Stimulated activated CD4-positive, alpha-beta T cell treated with anti-CD3 and anti-CD28 coated beads, TNF-alpha, amount 100 ng/mL, for 48 hours (primary cell): ENCODE measurements at regions not wholly inside any gene's neighbourhood (a gene's known extent, or its start where the extent isn't known, plus 50 kb on each side); places are given as distances from the start of the nearest gene placed in this dataset.
"Not testable (repeated sequence)": the region's sequence is repeated elsewhere in the genome, so short reads cannot be mapped to it uniquely, and the experiment has no call there.

Source experiments
- DNase-seq, 3 donors: peaks; one replicate each; pipeline ENCODE4 v3.0.0-alpha.2; 2020; ENCODE audit warnings: low read depth in 3 of 3

DNA sequence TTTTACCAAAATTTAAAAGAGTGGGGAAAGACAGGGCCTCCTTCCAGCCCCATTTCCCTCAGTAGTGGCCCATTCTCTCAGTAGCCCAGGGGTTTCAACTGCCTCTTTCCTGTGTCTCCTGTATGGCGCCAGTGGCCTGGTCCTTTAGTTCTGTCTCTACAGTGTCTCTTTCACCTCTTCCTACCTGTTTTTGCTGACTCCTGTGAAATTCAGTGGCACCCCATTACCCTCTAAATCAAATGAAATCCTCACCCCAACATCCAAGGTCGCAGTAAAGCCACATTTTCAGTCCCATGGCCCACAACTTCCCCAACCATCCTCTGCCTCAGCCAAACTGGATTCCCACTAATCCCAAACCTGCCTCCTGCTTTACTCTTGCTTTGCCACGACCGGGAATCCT, 200.7 kb downstream of the IPMK start:
- no peak for DNase-seq

DNA sequence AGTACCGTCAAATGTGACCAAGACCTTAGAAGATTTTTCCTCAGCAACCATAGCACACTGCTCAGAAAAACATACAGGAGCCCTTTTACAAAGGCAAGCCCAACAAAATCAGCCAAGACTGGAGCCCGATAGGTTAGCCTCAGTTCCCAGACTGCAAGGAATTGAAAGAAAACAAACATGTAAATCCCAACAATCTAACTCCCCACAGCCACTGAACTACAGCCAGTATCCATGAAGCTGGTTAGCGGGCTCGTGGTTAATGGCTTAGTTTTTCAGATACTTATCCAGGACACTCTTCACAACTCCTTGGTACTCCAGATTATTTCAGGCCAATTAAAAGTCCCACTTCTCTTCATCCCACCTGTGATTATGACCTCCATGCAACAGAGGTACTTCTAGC, 201.6 kb downstream of the IPMK start:
- DNase-seq, result no peak

DNA sequence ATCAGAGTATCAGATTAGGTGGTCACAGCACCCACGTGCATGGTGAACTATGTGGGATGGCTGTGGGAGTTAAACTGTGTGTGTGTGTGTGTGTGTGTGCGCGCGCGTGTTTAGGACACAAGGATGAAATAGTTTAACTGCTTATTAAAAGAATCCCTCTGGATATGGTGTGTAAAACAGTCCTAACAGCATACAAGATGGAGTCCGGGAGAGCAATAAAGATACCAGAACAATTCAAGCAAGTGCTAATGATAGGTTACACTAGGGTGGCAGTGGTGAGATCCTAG, 202.2 kb downstream of the IPMK start:
- DNase-seq, result no peak

DNA sequence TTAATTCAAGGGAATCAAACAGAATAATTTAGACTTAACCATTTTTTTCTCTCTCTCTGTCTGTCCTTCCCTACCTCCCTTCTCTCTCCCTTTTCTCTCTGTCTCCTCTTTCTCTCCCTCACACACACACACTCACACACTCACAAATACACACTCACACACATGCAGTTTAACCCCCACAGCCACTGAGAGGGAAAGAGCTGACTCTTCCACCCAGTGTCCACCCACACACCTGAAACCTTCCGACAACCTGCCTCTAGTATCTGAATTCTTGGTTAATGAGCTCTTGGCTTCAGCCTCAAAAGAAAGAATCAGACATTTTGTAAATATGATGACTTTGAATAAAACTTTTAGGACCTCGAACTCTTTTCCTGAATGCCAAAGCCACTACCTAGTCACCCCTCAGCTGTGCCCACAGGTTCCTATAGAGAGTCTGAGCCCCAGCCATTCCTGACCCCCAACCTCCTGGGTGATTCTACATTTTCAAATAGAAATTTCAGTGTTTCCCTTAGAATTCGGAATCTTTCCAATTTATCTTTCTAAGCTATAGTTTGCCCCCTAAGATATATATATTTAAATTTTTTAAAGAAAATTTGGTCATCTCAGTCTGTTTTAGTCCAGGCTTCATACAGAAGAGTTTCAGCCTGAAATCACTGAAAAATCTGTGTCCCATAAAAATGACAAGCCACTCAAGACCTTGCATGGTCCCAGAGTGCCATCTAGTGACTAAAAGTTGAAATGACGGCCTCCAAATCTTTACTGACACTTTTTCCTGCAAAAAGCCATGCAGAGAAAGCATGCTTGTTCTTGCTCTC, 202.8 kb downstream of the IPMK start:
- no peak for DNase-seq

DNA sequence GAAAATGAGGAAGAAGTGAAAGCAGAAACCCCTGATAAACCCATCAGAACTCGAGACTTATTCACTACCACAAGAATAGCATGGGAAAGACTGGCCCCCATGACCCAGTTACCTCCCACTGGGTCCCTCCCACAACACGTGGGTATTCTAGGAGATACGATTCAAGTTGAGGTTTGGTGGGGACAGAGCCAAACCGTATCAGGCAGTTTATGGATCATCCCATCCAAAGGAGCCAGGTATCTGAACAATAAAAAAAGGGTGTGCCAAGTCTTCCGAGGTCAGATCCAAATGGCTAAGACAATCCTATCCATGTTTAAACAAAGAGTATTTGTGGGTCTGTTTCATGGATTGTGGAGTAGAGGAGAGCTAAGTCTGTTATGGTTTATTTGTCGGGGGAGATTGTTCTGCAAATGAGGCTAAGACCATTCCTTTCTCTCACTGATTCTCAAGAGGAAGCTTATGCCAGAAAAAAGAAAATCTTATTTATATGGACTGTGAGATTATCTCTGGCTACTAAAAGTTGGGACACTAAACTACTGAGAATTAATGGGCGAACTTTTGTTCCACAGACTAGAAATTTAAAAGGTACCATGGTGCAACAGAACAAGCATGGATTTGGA, 203.7 kb downstream of the IPMK start:
- no peak for DNase-seq

DNA sequence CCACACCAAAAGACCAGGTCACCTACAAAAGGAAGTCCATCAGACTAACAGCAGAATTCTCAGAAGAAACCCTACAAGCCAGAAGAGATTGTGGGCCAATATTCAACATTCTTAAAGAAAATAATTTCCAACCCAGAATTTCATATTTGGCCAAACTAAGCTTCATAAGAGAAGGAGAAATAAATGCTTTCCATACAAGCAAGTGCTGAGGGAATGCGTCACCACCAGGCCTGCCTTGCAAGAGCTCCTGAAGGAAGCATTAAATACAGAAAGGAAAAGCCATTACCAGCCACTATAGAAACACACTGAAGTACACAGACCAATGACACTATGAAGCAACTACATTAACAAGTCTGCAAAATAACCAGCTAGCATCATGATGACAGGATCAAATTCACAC, 209.0 kb downstream of the IPMK start:
- not testable (repeated sequence) for DNase-seq

DNA sequence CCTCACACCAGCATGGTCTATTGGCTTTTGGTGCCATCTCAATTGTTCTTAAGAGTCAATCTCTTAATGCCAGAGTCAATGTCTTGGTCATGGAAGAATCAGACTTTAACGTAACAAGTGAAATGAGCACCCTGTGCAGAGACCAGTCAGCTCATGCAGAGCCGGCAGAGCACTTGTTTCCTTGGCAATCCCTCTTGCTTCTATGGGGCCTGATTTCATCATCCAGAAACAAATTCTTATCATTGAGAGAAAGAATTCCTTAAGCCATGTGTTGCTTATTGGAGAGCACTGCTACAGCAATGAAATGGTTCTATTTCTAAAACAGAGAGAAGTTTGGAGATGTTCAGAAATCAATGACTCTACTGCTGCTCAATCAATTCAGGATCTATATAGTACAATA, 212.8 kb downstream of the IPMK start:
- DNase-seq, result no peak

DNA sequence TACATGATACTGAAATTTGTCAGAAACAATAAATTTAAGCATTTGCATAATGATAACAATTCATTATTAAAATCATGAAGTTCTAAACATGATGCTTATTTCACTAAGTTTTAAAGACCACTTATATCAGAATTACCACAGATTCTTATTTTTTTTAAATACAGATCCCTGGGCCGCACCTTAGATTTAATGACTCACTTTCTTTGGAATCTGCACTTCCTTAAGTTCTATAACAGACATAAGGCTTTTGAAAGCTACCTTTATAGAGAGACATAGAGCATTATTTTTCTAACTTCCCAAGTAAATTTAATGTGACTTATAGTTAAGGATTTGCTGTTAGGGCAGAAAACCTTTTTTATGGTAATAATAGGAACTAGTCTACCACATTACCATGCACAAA, 214.9 kb downstream of the IPMK start:
- no peak for DNase-seq

DNA sequence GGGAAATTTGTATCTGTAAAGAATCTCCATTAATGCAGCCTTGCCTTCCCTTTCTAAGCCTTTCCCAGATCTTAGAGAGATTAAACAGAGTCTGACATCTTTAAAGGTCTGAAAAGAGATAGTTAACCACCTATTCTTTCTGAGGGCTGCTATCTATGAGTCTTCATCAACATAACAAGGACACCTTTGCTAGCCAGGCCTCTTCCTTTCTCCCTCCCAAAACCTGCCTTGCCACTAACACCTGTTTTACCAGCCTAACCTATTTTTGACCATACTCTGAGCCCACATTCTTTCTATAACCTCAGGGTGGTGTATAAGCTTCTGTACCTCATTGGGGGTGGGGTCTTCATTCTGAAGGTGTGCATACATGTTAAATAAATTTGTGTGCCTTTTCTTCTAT, 217.1 kb downstream of the IPMK start:
- DNase-seq, result no peak

DNA sequence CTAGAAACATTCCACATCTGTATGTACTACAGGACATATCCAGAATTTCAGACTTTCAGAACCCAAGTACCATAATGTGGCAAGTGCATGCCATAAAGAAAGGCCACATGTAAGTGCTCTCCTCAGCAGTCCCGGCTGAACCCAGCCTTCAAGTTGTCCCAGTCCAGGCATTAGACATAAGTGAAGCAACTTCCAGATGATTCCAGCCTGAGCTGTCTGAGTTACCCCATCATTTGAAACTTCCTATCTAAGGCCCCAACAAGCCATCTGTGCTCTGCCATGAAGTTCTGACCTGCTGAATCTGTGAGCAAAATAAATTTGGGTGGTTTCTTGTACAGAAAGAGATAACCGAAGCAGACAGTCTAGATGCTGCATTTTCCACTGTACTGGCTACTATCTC, 218.8 kb downstream of the IPMK start:
- no peak for DNase-seq

DNA sequence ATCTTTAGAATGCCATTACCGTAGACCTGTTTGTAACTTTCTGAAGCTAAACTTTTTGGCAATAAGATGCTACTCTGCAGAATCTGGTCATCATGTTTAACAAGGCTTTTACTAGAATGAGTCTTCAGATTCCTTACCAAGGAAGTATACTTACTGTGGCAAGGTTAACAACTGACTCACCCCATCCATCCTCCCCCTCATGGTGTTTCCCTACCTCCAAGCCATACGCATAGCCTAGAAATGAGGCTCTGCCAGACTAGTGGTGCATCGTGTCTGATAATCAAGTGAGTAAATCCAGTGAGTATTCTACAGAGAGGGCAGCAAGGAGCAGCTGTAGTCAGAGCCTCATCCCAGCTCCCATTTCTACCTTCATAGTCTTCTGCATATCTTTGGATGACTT, 223.6 kb downstream of the IPMK start:
- DNase-seq, result no peak

DNA sequence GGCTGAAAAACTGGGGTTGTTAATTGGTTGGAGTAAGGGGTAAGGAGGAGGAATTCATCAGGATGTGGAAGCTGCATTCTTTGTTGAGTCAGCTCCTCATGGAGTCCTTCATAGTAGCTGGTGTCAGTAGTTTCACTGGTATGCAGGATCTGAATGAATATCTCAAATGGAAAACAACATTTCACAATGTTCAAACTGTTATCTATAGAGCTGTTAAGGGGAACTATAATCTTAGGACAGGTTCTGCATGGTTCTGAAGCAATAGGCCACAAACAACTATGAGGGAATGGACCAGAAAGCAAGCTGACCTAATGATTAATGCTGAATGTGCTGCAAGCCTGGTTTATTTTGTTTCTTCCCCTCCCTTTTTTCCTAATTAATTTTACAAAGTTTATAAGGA, 225.8 kb downstream of the IPMK start:
- DNase-seq, result no peak

DNA sequence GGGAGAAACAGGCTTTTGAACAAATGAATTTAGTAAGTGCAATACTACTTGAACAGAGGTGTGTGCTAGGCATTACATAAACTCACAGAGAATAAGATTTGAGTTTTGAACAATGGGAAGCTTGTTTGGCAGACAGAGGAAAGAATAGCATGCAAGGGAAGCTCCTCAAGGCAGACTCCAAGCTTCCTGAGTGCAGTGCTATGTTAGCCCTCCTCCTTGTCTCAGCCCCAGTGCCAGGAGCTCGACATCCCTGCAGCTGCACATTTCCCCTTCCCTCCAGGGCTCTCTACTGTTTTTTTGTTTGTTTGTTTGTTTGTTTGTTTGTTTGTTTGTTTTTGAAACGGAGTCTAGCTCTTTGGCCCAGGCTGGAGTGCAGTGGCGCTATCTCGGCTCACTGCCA, 237.5 kb downstream of the IPMK start:
- no peak for DNase-seq

DNA sequence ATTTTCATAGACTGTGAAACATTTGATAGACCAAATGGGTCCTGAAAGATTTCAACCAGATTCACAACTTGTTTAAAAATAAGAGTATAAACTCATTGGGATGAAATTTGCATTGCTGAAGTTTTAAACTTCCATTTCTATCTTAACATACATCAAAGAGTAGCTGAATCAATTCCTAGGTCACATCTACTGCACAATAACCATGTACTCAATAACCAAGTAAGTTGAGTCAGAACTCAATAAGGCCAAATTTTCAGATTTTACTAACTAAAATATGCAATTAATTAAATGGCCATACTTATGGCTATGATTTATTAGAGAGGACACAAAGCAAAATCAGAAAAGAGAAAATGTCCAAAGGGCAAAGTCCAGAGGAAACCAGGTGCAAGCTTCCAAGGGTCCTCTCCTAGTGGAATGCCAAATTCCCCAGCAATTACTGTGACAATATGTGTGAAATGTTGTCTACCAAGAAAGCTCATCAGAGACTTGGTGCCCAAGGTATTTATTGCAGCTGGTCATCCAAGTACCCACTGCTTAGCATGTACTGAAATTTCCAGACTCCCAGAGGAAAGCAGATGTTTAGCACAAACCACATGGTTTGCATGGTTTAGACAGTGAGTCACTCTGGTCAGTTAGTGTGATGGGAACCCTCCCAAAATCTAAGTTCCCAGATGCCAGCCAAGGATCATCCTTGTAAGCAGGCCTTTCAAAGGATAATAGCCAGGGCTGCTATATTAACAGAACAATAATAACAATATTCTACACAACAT, 238.9 kb downstream of the IPMK start:
- no peak for DNase-seq

DNA sequence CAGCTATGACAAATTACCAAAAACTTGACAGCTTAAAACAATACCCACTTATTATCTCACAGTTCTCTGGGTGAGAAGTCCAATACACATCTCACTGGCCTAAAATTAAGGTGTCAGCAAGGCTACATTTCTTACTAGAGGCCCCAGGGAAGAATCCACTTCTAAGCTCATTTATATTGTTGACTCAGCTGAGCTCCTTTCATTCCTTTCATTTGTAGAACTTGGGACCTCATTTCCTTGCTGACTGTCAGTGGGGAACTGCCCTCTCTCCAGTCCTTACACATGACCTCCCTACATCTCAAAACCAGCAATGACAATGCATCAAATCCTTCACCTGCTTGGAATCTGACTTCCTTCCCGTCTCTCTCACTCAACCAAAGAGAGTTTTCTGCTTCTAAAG, 240.3 kb downstream of the IPMK start:
- DNase-seq, result no peak

DNA sequence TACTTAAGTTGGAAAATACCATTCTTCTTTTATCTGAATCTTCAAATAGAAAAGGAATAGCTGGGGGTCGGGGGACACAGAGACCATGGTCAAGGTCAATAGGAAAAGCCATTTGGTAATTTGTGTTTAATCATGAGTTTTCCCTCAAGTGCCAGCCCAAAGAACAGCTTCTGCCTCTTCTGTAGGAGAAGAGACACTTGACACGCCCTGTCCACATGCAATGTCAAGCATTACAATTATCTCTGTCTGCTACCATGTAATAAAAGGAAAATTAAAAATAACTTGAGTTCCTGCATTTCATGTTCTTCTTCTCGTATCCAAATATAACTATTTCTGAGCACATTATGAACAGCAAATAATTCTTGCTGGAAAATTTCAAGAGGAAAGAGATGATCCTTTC, 241.7 kb downstream of the IPMK start:
- no peak for DNase-seq

DNA sequence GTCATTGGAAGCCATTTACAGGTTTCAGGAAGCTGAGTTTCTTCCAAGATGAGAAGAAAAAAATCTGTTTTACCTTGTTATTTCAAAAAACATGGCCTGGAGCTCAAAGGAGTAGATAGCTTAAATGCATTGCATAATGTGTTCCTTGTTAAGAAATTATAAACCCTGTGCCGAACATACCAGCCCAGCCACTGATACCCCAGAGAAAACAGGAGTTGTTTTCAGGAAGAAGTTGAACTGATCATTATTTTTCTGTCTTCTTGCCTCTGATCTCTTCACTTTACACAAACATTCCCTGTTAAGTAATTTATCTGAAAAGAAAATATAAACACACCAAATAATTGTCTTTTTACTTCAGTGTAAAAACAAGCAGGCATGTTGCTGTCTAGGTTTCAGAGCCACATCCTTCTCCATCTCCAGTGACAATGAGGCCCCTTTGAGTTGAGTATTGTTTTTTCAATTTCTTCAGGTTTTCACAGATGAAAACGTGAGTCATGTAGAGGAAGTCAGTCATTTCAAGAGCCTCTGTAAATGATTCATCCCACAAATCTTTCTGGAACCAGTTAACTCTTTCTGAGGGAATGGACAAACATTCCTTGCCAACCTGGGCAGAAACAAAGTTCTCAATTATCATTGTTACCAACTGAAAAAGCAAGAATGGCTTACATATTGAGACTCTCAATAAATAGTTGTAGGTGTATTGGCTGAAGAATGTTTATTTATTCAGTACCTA, 244.2 kb downstream of the IPMK start:
- no peak for DNase-seq

DNA sequence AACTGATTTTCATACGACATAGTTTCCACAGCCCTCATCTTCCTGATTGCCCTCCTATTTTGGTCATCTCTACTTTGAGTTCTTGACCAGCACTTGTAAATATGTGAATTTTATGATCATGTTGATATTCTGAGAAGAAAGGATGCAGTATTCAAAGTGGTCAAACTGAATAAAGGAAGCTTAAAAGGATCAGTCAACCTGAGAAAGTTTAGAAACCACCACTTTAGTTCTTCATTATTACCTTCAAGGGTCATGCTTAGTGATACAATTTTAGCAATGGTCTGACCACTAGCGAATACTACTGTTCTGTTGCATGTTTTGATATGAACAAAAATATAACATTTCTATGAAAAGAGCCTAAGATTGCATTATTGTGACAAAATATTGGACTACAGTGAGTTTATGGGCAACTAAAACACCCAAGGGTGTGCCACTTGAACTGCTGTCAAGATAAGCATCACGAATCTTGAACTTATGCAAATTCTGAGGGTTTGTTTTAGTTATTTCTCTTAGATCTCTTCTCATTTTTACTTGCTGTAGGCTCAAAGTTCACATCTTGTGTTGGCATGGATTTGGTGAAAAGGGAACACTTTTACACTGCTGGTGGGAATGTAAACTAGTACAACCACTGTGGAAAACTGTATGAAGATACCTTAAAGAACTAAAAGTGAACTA, 247.7 kb downstream of the IPMK start:
- no peak for DNase-seq

DNA sequence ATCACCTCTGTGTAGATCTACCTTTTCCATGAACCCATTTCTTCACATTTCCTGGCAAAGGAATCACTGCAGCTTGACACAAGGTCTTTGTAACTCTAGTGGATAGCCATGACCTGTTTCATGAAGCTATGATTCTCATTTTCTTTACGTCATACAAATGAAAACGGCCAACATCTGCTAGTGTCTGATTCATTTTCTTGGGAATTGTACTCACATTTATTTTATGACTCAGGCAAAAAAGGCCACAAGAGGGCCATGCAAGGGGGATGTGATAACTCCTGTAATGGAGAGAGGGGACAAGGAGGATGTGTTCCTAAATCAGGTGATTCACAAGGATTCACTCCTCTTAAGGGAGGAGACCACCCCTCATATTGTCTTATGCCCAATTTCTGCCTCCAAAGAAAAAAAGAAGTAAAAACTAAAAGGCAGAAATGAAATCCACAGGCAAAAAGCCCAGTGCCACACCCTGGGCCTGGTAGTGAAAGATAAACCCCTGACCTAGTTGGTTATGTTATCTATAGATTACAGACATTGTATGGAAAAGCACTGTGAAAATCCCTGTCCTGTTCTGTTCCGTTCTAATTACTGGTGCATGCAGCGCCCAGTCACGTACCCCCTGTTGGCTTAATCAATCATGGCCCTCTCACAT, 249.9 kb downstream of the IPMK start:
- no peak for DNase-seq

DNA sequence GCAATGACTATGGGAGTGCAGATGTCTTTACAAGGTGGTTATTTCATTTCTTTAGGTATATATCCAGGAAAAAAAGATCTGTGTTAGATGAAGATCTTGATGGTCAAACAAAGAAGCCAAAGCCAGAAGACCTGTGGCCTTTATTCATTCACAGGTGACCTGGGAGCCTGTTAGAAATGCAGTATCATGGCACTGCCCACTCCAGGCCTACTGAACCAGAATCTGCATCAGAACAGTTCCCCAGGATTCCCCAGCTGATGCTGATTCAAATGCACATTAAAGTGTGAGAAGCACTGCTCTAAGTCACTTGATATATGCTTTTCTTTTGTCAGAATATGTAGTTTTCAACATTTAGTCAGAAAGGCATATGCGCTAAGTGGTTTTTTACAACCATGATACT, 251.1 kb downstream of the IPMK start:
- no peak for DNase-seq

DNA sequence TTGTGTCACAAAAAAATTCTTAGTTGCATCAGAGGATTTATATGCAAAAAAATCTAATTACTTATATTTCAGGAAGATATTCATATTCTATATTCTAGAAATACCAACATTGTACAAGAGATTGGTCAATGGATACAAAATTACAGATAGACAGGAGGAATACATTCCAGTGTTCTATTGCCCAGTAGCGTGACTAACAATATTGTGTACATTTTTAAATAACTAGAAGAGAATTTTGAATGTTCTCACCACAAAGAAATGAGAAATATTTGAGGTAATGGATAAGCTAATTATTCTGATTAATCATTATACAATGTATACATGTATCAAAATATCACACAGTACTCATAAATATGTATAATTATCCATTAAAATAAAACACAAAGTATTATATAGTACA, 253.3 kb downstream of the IPMK start:
- DNase-seq, result no peak
